HUES6 (cell line): ENCODE measurements at regions not wholly inside any gene's neighbourhood (a gene's known extent, or its start where the extent isn't known, plus 50 kb on each side); places are given as distances from the start of the nearest gene placed in this dataset.

Experiments used
- H3K27ac ChIP-seq: 2 replicates; pipeline ENCODE4 v1.7.0; 2013; ENCODE audit warnings: low read depth, mild to moderate bottlenecking, low read length, inconsistent platforms
- H3K27me3 ChIP-seq: 2 replicates; pipeline ENCODE4 v1.6.1; 2013; ENCODE audit warnings: low read length; ENCODE audit not compliant: control insufficient read depth, insufficient read depth
- H3K36me3 ChIP-seq: 2 replicates; pipeline ENCODE4 v1.6.1; 2013; ENCODE audit warnings: low read length; ENCODE audit not compliant: control insufficient read depth, insufficient read depth
- H3K4me1 ChIP-seq: 2 replicates; pipeline ENCODE4 v1.6.1; 2013; ENCODE audit warnings: low read length; ENCODE audit not compliant: control insufficient read depth, insufficient read depth
- H3K4me3 ChIP-seq: 2 replicates; pipeline ENCODE4 v1.5.1; 2013; ENCODE audit warnings: low read depth, low read length
- H3K9ac ChIP-seq: one replicate; pipeline ENCODE4 v1.6.1; 2013; ENCODE audit warnings: mild to moderate bottlenecking, low read length
- H3K9me3 ChIP-seq: 2 replicates; pipeline ENCODE4 v1.6.1; 2013; ENCODE audit warnings: low read depth, low read length; ENCODE audit not compliant: control insufficient read depth, insufficient read depth

DNA sequence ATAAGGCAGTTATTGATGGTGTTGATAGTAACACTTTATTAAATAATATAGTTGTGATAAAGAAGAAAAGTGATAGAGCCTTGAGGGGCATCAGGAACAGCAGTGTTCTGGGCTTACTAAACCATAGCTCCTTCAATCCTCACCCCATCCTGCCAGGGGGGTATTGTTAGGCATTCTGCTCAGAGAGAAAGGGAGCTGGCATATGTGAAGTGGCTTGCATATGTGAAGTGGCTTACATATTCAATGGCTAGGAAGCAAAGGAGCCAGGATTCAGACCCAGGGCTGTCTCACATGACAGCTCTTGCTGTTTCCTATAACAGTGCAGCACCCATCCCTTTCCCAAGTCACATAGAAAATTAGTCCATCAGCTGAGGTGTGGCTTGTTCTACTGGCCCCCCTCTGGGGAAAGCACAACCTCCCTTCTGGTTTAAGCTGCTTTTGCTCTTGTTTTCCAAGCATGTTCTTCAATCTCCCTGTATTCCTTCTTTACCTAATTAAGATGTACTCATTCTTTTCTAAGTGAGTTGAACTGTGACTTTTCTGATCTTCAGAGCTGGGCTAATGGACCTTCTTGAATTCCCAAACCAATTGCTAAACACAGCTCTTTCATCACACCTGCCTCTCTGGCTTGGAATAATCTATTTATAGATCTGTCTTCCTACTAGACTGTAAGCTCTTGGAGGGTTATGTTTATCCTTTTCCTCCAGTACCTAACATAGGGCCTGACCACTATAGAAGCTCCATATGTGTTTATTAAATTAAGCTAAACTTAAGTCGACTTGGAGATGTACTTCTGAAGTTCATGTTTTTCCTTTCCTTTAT lies 108.7 kb upstream of the GLI3 start:
- Histone ChIP-seq H3K9ac (no peak overlapping the region), H3K4me3 (no peak overlapping the region), H3K36me3 (no peaks in the 10 kb centered on the region), H3K27ac (no peak overlapping the region), H3K27me3 (no peaks in the 10 kb centered on the region), H3K9me3 (no peaks in the 10 kb centered on the region), H3K4me1 (peaks cover 25% of the 10 kb centered on the region)

- H3K4me3 ChIP-seq, result no peak overlapping the region
- H3K27me3 ChIP-seq, result no peaks in the 10 kb centered on the region
- peaks cover 28% of the 10 kb centered on the region for H3K4me1 ChIP-seq
- no peaks in the 10 kb centered on the region for H3K36me3 ChIP-seq
- no peak overlapping the region for H3K9ac ChIP-seq
- H3K9me3 ChIP-seq, result no peaks in the 10 kb centered on the region
- H3K27ac ChIP-seq, result no peak overlapping the region
These were observed 107.3 kb upstream of the GLI3 start for GRCh38 chr7:42344198-42344755.

DNA sequence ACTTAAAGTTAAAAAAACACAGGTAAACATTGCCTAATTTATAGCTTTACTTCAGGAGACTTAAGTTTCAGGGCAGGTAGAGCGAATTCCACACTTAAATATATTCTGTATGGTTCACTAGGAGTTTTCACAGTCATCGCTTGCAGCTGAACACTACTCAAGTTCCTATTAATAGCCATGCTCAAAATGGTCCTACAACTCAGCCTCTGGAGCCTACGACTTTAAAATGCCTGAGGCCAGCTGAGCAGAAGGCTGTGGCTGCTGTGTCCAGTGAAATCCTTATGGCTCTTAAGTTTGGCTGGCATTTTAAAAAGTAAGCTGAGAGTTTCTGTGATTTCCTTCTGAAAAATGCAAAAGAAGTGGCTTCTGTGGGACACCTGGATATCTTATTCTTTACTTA lies 105.4 kb upstream of the GLI3 start:
- H3K9me3 ChIP-seq, result no peaks in the 10 kb centered on the region
- no peaks in the 10 kb centered on the region for H3K36me3 ChIP-seq
- H3K27me3 ChIP-seq, result no peaks in the 10 kb centered on the region
- H3K27ac ChIP-seq, result no peak overlapping the region
- H3K4me3 ChIP-seq, result no peak overlapping the region
- H3K4me1 ChIP-seq, result peaks cover 31% of the 10 kb centered on the region
- no peak overlapping the region for H3K9ac ChIP-seq

- H3K4me3 ChIP-seq, result no peak overlapping the region
- H3K4me1 ChIP-seq, result peaks cover 24% of the 10 kb centered on the region
These were observed 103.4 kb upstream of the GLI3 start for GRCh38 chr7:42340436-42340835.

GRCh38 chr7:42338916-42339540 lies 102.0 kb upstream of the GLI3 start:
- no peaks in the 10 kb centered on the region for H3K27me3 ChIP-seq
- H3K36me3 ChIP-seq, result no peaks in the 10 kb centered on the region
- H3K27ac ChIP-seq, result no peak overlapping the region
- no peak overlapping the region for H3K4me3 ChIP-seq
- no peaks in the 10 kb centered on the region for H3K9me3 ChIP-seq
- no peak overlapping the region for H3K9ac ChIP-seq
- peaks cover 17% of the 10 kb centered on the region for H3K4me1 ChIP-seq

More at GRCh38 chr7:42340436-42340835, 103.4 kb upstream of the GLI3 start:
- H3K27me3 ChIP-seq, result no peaks in the 10 kb centered on the region
- no peaks in the 10 kb centered on the region for H3K36me3 ChIP-seq
- H3K27ac ChIP-seq, result no peak overlapping the region
- H3K9me3 ChIP-seq, result no peaks in the 10 kb centered on the region
- H3K9ac ChIP-seq, result no peak overlapping the region

- Histone ChIP-seq H3K27me3 (no peaks in the 10 kb centered on the region), H3K9ac (no peak overlapping the region), H3K27ac (no peak overlapping the region), H3K4me1 (peaks cover 17% of the 10 kb centered on the region), H3K9me3 (no peaks in the 10 kb centered on the region), H3K36me3 (no peaks in the 10 kb centered on the region), H3K4me3 (no peak overlapping the region)
These were observed 101.4 kb upstream of the GLI3 start for GRCh38 chr7:42338231-42338915.

DNA sequence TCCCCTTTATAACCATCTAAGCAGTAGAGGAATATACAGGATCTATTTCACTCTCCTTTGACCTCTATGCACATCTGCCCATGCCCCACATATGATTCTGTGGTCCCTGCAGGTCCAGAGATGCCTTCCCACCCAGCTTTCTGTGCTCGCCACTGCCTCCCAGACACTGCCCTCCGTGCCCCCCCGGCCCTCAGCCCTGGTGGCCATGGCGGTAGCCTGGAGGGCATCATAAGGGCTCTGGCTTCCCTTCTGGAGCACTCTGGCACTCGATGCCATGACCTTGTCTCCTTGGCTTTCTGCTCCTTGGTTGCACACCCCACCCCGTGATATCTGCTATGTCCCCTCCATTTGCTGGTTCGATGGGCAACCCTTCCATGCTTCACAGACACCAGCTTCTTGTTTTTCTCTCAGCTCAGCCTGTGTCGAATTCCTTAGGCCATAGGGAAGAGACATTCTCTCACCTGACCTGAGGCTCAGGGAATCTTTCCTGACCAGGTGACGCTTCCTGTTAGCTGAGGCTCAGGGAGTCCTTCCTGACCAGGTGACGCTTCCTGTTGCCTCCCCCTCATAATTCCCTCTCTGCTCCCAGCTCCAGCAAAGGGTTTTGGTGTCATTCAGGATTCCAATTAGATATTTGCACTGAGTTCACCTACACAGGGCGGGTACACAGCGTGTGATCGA lies 100.4 kb upstream of the GLI3 start:
- peaks cover 17% of the 10 kb centered on the region for H3K4me1 ChIP-seq
- H3K36me3 ChIP-seq, result no peaks in the 10 kb centered on the region
- H3K4me3 ChIP-seq, result no peak overlapping the region
- no peak overlapping the region for H3K27ac ChIP-seq
- H3K9me3 ChIP-seq, result no peaks in the 10 kb centered on the region
- no peak overlapping the region for H3K9ac ChIP-seq
- no peaks in the 10 kb centered on the region for H3K27me3 ChIP-seq

- no peaks in the 10 kb centered on the region for H3K27me3 ChIP-seq
- H3K4me3 ChIP-seq, result no peak overlapping the region
- no peak overlapping the region for H3K27ac ChIP-seq
- 0 out of 2 replicates have a peak, but pooled peaks cover 4% of the 10 kb centered on the region for H3K4me1 ChIP-seq
- no peak overlapping the region for H3K9ac ChIP-seq
- no peaks in the 10 kb centered on the region for H3K36me3 ChIP-seq
- H3K9me3 ChIP-seq, result no peaks in the 10 kb centered on the region
These were observed 95.7 kb upstream of the GLI3 start for GRCh38 chr7:42332605-42333222.

DNA sequence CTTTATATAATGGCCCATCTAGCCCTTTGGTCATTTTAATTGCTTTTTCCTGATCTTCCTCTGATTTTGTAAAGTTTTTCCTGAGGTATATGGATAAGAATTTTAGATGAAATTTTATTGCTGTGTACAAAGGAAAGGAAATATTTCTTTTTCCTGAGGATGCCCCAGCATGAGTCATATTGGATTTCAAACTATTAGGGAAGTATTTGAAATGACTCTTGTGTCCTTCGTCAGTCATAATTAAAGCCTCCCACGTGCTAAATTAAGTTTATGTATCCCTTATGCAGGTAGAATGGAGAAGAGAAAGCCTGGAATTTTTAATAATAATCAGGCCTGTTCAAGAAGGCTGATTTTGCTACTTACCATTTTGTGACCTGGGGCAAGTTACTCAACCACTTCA lies 82.6 kb upstream of the GLI3 start:
- no peak overlapping the region for H3K27ac ChIP-seq
- no peaks in the 10 kb centered on the region for H3K36me3 ChIP-seq
- H3K4me1 ChIP-seq, result no peaks in the 10 kb centered on the region
- no peak overlapping the region for H3K4me3 ChIP-seq
- H3K27me3 ChIP-seq, result no peaks in the 10 kb centered on the region
- no peaks in the 10 kb centered on the region for H3K9me3 ChIP-seq
- H3K9ac ChIP-seq, result no peak overlapping the region

- Histone ChIP-seq H3K4me1 (no peaks in the 10 kb centered on the region), H3K36me3 (no peaks in the 10 kb centered on the region), H3K4me3 (no peak overlapping the region), H3K27me3 (no peaks in the 10 kb centered on the region), H3K9ac (no peak overlapping the region), H3K9me3 (peaks cover 5% of the 10 kb centered on the region; the same call in 1 of the 2 replicates), H3K27ac (no peak overlapping the region)
These were observed 78.6 kb upstream of the GLI3 start for GRCh38 chr7:42315631-42316030.
